ENCODE measurements at regions not wholly inside any gene's neighbourhood (a gene's known extent, or its start where the extent isn't known, plus 50 kb on each side); places are given as distances from the start of the nearest gene placed in this dataset.

DNA sequence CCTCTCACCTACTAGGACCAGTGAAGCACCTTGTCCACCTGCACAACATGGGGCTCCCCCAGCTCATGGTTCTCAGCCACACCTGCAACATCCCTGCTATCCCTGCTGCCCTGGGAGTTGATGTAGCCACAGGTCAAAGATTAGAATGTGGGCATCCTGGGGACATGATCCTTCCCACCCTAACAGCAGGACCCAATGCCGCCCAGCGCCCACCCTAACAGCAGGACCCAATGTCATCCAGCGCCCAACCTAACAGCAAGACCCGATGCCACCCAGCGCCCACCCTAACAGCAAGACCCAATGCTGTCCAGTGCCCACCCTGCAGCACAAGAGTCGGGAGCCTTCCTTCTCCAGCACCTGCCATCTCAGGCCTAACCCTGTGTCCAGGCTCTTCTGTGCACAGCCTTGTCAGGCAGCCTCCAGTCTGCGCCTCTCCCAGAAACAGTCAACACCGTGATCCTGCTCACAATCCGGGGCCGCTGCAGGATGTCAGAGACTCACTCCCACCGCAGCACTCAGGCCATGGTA is 237.3 kb upstream of the SALL3 start:
- TF ChIP-seq, protein P1, sequence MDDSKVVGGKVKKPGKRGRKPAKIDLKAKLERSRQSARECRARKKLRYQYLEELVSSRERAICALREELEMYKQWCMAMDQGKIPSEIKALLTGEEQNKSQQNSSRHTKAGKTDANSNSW (CRISPR knock-in tag; IDR thresholded peaks at IDR 0.05; ENCODE audit: borderline replicate concordance), result no peak
- TF ChIP-seq SETDB1 (CRISPR knock-in tag; IDR thresholded peaks at IDR 0.05; ENCODE audit: borderline replicate concordance) (no peak), POLR2A (IDR thresholded peaks at IDR 0.05; ENCODE audit: insufficient read depth in 1 of 2, low read depth in 2 of 2, low read length in 2 of 2) (no peak), HOXA3 (CRISPR knock-in tag; IDR thresholded peaks at IDR 0.05) (no peak)
- TF ChIP-seq, protein P2, sequence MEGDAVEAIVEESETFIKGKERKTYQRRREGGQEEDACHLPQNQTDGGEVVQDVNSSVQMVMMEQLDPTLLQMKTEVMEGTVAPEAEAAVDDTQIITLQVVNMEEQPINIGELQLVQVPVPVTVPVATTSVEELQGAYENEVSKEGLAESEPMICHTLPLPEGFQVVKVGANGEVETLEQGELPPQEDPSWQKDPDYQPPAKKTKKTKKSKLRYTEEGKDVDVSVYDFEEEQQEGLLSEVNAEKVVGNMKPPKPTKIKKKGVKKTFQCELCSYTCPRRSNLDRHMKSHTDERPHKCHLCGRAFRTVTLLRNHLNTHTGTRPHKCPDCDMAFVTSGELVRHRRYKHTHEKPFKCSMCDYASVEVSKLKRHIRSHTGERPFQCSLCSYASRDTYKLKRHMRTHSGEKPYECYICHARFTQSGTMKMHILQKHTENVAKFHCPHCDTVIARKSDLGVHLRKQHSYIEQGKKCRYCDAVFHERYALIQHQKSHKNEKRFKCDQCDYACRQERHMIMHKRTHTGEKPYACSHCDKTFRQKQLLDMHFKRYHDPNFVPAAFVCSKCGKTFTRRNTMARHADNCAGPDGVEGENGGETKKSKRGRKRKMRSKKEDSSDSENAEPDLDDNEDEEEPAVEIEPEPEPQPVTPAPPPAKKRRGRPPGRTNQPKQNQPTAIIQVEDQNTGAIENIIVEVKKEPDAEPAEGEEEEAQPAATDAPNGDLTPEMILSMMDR (CRISPR knock-in tag; IDR thresholded peaks at IDR 0.05), result no peak

Measured in HepG2 (cell line).